HG03558 (cell line): ENCODE measurements at regions not wholly inside any gene's neighbourhood (a gene's known extent, or its start where the extent isn't known, plus 50 kb on each side); places are given as distances from the start of the nearest gene placed in this dataset.

Source experiments
- ATAC-seq: cut with Tn5 transposase; IDR thresholded peaks from one replicate; pipeline ENCODE4 v1.9.1; 2021; ENCODE audit warnings: moderate number of reproducible peaks; ENCODE audit not compliant: unreplicated experiment; ENCODE audit errors: extremely low read depth

DNA sequence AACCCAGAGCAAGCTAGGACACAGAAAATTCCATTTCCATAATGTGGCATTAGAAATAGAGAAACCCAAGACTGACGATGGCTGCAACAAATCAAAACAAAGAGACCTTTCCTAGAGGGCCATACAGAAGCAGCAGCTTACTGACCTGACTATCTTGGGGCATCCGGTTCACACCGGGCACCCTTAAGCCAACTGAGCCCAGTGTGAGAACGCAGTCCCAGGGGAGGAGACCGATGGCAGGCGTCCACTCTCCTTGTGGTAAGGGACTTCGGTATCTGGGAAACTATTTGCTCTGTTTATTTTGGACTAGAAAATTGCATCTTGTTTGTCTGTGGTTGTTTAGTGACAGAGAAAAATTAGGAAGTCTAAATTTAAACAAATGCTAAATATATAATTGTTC, 244.8 kb upstream of the COPS8 start:
- no peak for ATAC-seq

DNA sequence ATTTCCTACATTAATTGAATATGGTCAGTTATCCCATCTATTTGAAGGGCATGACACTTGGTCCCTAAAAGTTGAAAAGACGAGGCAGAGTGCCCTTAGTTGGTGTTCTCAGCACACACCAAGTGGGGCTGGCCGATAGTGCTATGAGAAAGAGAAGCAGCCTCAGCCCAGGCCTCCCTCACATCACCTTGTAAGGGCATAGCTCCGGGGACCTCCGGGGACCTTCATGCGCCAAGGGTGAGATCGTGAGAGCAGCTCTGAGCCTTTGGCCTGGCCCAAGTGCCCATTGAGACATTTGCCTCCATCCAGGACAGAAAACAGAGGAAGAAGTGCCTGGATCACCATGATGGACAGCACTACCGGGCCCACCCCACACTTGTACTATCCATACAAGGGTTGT, 244.3 kb upstream of the COPS8 start:
- no peak for ATAC-seq

DNA sequence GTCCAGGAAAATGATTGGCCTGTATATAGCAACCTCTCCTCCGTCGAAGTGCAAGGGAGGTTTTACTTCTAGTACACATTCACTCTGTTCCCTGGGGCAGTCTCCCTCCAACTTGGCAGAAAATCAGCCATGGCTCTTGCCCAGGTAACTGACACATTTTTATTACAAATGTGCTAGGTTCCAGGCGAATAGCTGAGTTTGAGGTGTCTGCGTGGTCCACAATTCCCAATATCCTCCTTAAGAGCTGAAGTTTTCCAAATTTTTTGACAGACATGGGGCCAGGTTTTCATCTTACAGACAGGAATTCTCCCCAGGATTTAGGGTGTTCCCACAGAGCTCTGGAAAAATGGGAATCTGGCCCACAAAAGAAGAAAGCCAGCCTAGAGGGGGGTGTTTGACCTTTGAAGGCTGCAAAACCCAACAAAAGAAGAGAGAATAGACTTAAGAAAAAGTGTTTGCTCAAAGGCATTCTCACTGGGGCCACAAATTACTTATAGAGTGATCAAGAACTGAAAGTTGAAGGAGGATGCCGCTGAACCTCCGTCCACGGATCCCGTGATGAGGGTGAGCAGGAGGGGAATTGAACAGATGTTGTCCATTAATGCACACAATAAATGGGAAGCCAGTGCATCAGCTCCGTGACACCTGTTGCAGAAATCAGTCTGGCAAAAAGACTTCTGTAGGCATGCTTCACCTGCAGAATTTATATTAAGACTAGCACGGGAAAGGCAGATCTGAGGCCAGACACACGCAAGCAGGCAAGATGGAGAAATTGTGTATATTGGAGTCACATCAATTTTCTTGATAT, 242.3 kb upstream of the COPS8 start:
- ATAC-seq, result no peak

DNA sequence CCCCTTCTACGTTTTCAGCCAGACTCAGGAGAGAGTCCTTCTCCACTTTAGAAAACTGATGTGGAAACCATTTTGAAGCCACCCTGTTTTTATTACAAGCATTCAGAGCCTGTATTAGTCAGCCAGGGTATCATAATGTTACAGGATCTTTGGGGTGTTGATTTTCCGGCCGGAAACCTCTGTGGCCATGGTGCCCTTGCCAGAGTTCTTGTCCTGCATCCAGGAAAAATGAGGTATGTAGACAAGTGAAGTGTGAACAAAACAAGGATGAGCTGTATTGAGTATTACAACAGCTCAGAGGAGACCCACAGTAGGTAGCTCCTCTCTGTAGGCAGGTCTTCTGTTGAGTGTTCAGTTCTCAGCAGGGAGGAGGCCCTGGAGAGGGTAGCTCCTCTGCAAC, 241.0 kb upstream of the COPS8 start:
- ATAC-seq, result no peak

DNA sequence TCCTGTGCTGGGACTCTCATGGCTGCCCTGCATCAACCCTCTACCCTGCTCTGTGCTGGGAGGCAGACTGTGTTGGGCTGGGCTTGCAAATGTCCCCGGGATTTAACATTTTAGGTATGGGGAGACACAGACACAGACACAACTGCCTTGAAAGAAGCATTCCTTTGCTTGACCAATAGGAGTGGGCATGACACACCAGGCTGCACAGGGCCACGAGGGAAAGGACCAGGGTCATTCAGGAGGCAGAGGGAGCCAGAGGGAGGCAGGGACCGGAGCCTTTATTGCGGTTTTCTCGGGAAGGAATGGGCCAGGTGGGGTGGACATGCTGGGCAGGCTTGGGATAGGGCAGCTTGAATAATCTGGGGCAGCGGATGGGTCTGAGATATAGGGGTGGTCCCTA, 238.7 kb upstream of the COPS8 start:
- no peak for ATAC-seq

DNA sequence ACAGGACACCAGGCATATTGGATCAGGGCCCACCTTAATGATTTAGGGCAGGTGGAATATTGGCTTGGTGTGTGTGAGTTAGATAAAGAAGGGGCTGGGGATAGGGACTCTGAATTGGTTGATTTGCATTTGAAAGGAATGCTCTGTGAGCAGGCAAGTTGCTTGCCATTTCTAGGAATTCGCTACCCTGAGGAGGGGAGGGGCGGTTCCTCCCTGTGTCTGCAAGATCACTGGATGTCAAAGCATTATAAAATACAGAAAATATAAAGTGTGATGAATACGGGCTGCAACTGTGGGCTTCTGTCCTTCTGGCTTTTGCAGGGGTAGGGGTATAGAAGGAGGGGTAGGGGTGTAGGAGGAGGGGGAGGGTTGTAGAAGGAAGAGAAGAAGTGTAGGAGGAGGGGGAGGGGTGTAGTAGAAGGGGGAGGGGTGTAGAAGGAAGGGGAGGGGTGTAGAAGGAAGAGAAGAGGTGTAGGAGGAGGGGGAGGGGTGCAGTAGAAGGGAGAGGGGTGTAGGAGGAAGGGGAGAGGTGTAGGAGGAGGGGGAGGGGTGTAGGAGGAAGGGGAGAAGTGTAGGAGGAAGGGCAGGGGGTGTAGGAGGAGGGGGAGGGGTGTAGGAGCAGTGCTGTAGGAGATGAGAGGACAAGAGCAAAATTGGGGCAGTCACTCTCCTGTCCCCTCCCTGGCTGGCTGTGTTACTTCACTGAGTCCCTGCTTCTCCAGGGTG, 238.0 kb upstream of the COPS8 start:
- ATAC-seq, result no peak

DNA sequence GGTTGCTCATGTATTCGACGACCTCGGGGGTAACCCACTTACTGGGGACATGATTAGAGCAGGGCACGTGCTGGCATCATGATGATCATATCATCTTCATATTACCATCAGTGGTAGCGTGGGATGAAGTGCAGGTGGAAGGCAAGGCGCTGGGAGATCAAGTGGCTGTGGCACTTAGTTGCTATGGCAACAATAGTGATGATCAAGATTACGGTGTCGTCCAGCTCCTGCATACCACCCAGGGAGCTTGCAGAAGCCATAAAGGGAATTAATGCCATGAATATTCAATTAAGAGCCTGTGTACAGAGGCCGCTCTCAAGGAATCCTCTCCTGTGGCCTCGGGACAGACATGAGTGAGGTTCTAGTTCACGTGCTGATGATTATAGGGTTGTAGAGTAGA, 237.2 kb upstream of the COPS8 start:
- ATAC-seq, result no peak

DNA sequence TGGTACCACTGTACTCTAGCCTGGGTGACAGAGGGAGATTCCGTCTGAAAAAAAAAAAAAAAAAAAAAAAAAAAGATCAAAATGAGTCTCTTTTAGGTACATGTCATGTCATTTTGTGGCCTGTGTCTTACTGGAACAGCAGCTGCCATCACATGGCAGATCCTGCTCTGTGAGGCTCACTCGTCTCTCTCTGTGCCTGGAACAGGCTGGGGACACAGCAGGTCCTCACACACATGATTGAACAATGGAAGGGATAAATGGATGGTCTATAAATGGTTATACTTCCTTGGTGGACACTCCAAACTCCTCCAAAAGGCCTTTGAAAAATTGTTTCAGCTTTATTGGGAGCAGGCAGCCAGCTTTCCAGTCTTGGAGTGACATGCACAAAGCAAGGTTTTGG, 236.2 kb upstream of the COPS8 start:
- ATAC-seq, result no peak

DNA sequence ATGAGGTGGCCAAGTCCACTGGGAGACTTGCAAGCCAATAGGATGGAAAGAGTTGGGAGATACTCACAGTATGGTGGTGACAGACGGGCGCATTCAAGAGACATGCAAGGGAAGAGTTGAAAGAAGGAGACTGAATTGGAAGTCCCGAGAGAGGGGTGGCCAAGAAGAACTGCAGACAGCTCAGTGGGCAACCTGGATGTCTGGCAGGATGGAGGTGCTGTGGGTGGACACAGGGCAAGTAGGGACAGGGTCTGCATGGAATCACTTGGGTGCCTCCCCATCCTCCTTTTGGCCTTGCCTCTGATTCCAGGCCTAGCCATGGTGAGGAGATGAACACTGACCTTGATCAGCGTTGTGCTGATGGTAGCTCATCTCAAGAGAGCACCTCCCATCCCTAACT, 235.7 kb upstream of the COPS8 start:
- no peak for ATAC-seq

DNA sequence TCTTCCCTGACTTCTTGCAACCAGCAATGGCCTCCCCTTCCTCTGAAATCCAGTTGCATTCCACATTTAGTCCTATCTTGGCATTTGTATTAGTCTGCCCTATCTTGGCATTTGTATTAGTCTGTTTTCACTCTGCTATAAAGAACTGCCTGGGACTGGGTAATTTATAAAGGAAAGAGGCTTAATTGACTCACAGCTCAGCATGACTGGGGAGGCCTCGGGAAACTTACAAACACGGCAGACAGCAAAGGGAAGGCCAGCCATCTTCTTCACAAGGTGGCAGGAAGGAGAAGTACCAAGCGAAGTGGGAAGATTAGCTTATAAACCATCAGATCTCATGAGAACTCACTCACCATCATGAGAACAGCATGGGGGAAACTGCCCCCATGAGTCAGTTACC, 234.5 kb upstream of the COPS8 start:
- no peak for ATAC-seq

DNA sequence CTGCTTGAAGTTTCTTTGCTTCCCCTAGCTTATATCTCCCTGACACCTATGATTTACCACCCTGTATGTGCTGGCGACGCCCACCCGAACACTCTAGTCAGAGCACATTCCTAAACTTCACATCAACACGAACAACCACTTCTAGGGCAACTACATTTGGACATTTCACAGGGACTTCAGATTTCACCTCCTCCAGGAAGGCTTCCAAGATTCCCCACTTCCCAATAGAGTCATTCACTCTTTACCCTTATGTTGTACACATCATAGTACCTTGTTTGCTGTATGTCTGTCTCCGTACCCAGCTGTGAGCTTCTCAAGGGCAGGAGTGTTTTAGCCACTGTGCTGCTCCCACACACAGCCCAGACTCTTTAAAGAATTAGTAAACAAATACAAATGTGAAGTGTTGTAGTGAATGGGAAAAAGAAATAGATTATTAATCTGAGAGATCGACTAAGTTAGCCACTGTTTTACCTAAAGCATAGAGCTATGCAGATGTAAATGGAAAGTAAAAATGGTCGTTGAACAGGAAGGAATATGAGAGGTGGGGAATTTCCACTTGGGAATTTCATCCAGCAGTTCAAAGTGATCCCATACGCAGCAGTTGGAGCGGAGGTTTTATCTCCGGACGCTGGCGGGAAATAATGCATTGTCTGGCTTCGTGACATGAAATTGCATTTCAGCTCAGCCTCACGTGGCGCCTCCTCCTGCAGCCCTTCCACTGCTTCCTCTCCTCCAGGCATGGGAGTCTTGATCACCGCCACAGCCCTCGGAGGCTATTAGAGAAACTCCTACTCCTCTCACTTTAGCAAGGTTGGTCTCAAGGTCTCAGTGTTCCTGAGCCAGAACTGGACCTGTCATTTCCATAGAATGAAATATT, 233.4 kb upstream of the COPS8 start:
- no peak for ATAC-seq

DNA sequence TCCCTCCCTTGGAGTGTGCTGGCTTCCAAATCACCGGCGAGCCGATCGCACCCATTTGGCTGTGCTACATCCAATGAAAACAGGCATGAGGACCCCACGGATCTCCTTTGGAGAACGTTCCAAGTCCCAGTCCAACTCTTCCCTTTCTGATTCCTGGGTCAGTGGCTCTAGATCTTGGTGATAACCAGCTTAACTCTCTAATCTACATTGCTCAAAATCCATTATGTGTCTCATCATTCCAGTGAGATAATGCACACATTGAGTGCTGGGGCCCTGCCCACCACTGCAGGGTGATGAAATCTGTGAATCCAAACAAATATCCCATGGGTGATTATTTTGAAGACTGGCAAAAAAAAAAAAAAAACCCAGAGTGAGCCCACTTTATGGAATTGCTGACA, 232.7 kb upstream of the COPS8 start:
- ATAC-seq, result no peak

DNA sequence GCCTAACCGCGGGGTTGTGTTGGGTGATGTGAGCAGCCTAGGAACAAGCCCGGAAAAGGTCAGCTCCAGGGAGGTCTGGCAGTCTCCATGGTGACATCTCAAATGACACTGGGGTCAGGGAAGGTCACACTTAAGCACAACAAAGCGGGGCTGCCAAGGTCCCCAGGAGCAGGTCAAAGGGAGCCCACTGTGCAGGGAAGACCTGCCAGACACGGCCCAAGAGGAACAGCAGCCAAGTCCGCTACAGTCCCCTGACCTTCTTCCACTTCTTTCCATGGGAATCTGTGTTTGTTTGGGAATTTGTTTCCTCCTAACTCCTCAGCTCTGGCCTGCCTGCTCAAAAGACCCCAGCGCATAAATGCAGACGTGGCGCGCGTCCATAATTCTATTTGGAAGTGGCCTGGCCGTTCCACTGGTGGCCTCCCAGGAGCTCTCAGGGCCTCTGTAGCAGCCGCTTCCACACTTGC, 232.1 kb upstream of the COPS8 start:
- ATAC-seq, result no peak

DNA sequence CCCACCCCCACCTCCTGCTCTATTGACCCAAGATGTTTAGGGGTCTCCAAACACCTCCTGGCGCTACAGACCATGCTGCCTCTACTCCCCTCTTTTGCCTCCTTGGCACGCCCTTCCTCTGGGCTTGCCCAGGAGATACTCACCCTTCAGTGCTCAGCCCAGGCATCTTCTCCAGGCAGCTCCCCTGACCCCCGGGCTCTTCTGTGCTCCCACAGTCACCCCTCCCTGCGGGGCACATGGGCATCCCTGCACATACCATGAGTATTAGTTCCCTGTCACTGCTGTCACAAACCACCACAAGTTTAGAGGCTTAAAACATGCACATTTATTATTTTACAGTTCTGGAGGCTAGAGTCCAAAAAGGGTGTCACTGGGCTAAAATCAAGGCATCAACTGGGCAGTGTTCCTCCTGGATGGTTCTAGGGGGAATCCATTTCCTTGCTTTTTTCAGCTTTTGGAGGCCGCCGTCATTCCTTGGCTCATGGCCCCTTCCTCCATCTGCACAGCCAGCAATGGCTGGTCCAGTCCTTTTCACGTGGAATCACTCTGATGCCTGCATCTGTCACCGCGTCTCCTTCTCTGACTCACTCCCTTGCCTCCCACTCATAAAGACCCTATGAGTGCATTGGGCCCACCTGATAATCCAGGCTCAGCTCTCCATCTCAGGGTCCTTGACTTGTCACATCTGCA, 230.4 kb upstream of the COPS8 start:
- no peak for ATAC-seq

DNA sequence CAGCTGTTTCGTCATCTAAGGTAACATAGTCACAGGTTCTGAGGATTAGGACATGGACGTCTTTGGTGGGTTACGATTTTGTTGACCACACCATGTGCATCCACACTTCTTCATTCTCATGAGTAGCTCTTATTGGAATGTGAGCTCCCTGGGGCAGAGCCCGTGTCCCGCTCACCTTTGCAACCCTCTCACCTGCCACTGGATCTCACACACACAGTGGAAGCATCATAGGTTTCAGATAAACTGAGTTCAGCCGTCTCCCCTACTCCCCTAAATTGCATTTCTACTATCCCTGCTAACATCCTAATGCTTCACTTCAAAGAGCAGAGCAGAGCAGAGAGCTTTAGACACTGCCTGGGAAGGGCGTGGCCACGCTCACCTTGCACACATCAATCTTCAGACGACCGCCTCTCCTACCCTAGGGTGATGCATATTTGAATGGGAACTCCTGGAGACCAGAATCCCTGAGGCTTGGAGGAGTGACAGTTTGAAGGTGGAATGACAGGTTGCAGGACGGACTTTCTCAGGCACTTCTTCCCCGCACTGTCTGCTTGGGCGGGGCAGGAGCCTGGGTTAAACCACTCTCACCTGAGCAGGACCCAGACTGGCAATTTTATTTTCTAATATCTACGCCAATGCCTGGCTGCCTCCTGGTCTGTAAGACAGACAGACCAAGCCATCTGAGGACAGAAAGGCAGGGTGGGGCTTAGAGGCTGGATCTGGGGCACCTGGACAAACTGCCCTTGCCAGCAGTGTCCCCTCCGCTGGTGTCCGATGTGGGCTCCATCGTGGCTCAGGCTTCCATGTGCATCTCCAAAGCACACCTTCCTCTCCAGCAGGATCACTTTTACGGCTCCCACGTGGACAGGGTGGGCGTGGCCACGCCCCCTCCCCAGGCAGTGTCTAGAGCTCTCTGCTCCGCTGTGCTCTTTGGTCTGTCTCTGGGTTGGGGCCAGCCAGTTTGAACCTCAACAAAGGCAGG, 229.5 kb upstream of the COPS8 start:
- ATAC-seq, result no peak

DNA sequence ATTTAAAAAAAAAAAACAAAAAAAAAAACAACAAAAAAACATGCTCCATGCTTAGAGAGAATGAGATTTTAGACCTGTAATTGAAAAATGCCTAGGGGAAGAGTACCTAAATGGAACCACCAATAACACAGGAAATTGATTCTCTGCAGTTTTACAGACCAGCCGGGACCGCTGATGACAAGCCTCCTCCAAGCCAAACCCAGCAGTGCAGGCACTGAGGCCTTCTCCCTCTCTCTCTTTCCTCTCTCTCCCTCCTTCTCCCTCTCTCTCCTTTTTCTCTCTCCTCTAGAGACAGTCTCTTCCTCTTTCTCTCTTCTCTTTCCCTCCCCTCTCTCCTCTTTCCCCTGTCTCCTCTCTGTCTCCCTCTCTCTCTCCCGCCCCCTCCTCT, 228.8 kb upstream of the COPS8 start:
- no peak for ATAC-seq

DNA sequence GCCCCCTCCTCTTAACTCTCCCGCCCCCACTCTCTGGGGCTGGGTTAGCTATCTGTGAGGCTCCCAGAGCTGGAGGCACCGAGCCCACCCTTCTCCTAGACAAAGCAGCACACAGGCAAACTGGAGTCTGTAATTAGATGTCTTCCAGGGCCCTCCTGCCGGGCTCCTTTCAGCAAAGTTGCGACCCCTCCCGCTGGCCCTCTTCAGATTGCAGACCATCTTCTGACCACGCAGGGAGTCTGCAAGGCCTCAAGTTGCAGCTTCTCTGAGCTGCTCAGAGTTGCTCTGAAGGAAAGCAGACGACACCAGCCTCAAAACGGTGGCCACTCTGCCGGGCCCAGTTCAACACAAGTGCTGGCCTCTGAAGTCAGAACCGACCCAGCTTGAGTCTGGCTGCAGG, 228.4 kb upstream of the COPS8 start:
- ATAC-seq, result no peak

DNA sequence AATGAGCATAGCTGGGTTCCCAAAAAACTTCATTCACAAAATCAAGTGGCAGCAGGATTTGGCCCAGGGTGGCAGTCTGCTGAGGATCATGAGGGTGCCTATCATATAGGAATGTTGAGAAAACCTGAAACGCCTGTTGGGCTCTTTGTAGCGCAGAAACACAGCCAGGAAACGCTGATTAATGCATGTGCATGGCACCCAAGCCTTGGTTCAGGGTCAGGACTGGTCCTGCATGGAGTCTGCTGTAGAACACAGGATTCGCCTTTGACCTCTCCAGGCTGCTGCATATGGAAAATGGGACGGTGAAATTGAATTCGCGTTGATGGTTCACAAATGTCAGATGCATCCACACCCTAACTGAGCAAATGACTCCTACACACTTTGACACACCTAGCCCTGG, 227.9 kb upstream of the COPS8 start:
- no peak for ATAC-seq

DNA sequence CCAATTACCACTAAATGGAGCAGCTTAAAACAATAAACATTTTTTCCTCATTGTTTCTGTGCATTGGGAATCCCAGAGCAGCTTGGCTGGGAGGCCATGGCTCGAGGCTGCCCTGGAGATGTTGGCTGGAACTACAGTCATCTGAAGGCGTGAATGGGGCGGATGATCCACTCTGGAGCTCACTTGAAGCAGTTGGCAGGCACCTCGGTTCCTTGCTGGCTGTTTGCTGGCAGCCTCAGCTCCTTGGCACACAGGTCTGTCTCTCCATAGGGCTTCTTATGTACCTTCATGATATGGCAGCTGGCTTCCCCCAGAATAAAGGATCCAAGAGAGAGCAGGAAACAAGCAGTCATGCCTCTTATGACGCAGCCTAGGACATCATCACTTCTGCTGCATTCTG, 227.0 kb upstream of the COPS8 start:
- no peak for ATAC-seq
